EL (cell line): ENCODE measurements at regions not wholly inside any gene's neighbourhood (a gene's known extent, or its start where the extent isn't known, plus 50 kb on each side); places are given as distances from the start of the nearest gene placed in this dataset.
"Not testable (repeated sequence)": the region's sequence is repeated elsewhere in the genome, so short reads cannot be mapped to it uniquely, and the experiment has no call there.

Experiments used
- DNase-seq: peaks from one replicate; pipeline ENCODE4 v3.0.0-alpha.2; 2016

DNA sequence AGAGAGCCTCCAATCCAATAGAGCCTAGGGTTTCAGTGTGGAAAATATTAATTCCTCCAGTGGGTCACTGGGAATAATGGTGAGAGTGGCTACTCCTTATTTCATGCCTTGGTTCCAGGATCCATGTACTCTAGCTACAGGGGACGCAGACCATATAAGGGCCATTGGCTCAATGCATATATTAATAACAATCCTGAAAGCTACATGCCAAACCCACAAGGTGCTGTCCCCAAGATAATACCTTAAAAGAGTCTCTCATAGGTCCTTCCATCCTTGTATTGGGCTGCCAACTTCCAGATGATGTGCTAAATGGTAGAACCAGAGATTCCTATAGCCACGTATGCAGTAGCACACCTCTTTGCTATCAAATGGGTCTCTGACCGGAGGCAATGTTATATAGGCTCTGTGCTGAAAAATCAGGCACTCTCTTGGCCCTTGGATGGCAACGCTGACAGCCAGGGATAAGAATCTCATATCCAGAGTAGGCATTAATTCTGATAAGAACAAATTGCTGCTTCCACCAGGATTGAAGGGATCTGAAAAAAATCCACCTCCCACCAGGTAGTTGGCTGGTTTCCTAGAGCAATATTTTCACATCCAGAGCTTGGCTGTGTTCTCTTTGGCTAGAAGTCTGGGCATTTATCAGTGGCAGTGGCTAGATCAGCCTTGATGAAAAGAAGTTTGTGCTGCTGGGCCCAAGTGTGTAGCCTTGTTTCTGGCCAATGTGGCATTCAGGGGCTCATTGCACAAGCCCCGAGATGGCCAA lies 218.1 kb upstream of the MGAT5 start:
- DNase-seq: no peak

- no peak for DNase-seq
These were observed 213.8 kb upstream of the MGAT5 start for GRCh38 chr2:134039912-134040581.

DNA sequence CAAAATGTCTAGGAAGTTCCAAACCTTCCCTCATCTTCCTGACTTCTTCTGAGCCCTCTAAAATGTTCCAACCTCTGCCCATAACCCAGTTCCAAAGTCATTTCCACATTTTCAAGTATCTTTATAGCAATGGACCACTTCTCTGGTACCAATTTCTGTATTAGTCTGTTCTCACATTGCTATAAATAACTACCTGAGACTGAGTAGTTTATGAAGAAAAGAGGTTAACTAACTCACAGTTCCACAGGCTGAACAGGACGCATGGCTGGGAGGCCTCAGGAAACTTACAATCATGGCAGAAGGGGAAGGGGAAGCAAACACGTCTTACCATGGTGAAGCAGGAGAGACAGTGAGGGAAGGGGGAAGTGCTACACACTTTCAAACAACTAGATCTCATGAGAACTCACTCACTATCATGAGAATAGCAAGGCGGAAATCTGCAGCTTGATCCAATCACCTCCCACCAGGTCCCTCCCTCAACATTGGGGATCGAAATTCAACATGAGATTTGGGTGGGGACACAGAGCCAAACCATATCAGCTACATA lies 213.2 kb upstream of the MGAT5 start:
- not testable (repeated sequence) for DNase-seq

DNA sequence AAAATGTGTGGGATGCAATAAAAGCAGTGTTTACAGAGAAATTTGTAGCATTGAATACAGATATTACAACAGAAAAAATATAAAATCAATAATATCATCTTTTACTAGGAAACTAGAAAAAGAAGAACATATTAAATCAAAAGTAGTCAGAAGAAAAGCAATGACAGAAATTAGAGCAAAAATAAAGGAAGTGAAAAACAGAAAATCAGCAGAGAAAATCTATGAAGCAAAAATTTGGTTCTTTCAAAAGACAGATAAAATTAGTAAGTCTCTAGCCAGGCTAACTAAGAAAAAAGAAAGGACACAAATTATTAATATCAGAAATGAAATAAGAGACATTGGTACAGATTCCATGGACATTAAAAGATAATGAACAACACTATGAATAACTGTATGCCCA lies 212.0 kb upstream of the MGAT5 start:
- DNase-seq: no peak

- not testable (repeated sequence) for DNase-seq
These were observed 210.8 kb upstream of the MGAT5 start for GRCh38 chr2:134043028-134043427.

GRCh38 chr2:134052173-134052572 lies 201.7 kb upstream of the MGAT5 start:
- no peak for DNase-seq

- DNase-seq: no peak
These were observed 197.7 kb upstream of the MGAT5 start for GRCh38 chr2:134056173-134056572.

DNA sequence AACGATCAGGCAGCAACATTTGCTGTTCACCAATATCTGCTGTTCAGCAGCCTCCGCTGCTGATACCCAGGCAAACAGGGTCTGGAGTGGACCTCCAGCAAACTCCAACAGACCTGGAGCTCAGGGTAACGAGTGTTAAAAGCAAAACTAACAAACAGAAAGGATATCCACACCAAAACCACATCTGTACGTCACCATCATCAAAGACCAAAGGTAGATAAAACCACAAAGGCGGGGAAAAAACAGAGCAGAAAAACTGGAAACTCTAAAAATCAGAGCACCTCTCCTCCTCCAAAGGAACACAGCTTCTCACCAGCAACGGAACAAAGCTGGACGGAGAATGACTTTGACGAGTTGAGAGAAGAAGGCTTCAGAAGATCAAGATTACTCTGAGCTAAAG lies 192.8 kb upstream of the MGAT5 start:
- not testable (repeated sequence) for DNase-seq

- not testable (repeated sequence) for DNase-seq
These were observed 191.6 kb upstream of the MGAT5 start for GRCh38 chr2:134062235-134062634.

- not testable (repeated sequence) for DNase-seq
These were observed 190.0 kb upstream of the MGAT5 start for GRCh38 chr2:134063916-134064315.

GRCh38 chr2:134070281-134070741 lies 183.6 kb upstream of the MGAT5 start:
- DNase-seq: peak; percentile 11

- no peak for DNase-seq
These were observed 181.5 kb upstream of the MGAT5 start for GRCh38 chr2:134072341-134072740.

- DNase-seq: no peak
These were observed 180.8 kb upstream of the MGAT5 start for GRCh38 chr2:134073023-134073422.

DNA sequence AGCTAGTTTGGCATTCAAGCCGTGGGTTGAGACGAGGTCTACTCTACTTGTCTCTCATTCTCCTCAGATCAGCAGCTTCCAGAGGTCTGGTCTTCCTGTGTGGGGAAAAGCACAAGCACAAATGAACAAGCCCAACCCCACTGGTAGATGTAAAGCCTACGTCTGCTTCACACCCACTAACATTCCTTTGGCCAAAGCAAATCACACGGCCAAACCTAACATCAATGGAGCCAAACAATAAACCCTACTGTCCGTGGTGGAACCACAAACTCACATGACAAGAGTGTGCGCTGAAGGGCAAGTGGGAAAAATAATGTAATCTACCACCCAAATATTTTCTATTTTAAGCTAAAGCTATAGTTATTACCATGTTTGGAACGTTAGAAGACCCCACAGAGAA lies 179.3 kb upstream of the MGAT5 start:
- DNase-seq: no peak

DNA sequence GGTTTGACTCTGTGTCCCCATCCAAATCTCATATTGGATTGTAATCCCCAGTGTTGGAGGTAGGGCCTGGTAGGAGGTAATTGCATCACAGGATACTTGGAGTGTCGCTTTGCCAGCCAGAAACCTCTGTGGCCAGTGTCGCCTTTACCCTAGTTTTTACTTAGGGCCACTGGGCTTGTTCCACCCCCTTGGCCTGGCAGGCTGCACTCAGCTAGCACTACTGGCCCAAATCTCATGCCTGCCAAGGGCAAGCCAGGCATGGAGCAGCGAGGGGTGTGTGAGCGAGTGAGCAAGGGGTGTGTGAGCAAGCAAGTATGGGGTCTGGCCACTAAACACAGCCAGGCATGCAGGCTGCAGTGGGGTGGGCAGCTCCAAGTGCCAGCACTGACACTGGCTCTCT lies 178.7 kb upstream of the MGAT5 start:
- DNase-seq: no peak

- DNase-seq: no peak
These were observed 175.5 kb upstream of the MGAT5 start for GRCh38 chr2:134078354-134078753.

DNA sequence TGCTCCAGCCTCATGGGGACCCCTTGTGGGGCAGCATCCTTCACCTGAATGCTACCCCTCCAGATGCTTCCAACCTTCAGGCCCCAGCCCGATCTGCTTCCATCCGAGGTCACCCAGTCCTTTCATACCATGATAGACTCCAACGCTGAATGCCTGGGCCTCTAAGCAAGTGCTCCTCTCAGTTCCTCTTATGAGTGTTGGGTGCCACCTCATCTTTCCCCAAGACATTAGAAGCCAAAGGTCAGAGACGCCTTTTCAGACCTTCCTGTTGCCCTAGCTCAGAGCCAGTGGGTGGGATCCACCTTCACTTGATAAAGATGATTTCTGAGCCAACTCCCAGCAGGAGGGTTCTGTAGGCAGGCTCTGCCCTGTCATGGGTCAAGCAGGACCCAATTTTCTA lies 174.5 kb upstream of the MGAT5 start:
- DNase-seq: no peak

GRCh38 chr2:134080386-134081089 lies 173.3 kb upstream of the MGAT5 start:
- DNase-seq: no peak

DNA sequence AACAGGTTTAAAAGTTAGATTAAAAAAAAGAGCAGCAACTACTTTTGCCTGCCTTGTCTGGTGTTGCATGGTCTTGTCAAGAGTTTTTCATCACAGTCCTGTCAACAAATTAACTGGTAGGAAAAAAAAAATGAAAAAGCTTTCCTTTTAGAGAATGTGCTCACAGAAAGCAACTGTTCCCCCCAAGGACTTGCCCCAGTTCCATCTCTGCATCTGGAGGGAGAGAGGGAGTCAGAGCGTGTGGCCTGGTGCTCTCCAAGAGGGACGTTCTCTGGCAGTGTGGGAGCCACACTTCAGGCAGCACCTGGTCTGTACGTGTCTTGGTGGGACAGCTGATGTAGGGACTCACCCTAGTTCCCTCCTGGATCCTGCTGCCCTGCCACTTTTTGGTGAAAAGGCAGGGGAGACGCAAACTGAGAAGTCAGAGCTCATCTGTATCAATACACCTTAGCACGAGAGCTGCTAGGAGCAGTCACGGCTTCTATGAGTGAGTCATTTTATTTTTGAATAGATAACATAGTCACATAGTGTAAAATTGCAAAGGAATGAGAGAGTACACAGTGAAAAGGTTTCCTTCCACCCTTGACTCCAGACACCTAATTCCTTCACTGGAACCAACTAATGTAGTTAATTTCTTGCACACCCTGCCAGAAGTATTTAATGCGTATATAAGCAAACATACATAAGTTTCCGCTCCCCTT lies 172.5 kb upstream of the MGAT5 start:
- DNase-seq: no peak

- DNase-seq: no peak
These were observed 170.3 kb upstream of the MGAT5 start for GRCh38 chr2:134083548-134083947.

- no peak for DNase-seq
These were observed 167.2 kb upstream of the MGAT5 start for GRCh38 chr2:134086594-134087219.

DNA sequence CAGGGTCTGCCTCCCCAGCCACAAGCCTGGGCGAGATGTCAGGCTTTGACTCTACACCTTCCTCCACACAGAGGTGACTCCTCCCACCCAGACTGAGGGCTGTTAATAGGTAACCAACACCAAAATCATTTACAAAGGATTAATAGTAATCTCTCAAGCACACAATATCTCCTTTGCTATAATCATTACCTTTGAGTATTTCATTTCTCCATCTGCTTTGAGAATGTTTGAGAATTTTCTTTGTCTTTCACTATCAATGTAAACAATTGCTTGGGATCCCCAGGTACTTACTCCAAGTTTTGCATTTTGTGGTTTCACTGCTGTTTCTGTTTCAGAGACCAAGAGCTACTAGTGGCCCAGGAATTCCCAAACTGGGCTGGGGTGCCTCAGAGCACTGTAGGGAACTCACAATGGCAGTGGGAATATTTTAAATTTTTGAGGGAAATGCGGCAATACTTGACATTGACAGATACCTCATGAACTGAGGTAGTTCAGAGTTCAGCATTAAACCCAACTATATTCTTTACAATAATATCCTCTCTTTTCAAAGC lies 166.4 kb upstream of the MGAT5 start:
- DNase-seq: no peak
